ENCODE measurements at regions not wholly inside any gene's neighbourhood (a gene's known extent, or its start where the extent isn't known, plus 50 kb on each side); places are given as distances from the start of the nearest gene placed in this dataset.

- peak; percentile 62 for DNase-seq
These were observed 514.9 kb upstream of the GOT2 start for GRCh38 chr16:59249011-59249410.

DNA sequence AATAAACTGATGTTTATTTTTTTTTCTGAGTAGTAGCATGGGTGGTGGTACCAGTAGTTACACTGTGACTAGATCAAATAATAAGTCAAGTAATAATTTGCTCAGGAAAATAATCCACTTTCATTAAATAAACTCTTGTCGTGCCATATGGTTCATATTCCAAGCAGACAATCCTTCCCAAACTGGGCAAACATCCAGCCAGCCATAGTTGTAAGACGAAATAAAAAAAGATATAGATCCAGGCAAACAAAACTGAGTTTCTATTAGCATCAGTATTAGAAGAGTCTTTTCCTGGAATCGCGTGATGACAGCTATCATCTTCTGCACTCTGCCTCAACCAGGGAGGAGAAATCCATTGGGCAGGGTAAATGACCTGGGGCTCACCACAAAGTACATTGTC lies 508.4 kb upstream of the GOT2 start:
- DNase-seq, result no peak

GRCh38 chr16:59238246-59238645 lies 504.1 kb upstream of the GOT2 start:
- no peak for DNase-seq

DNA sequence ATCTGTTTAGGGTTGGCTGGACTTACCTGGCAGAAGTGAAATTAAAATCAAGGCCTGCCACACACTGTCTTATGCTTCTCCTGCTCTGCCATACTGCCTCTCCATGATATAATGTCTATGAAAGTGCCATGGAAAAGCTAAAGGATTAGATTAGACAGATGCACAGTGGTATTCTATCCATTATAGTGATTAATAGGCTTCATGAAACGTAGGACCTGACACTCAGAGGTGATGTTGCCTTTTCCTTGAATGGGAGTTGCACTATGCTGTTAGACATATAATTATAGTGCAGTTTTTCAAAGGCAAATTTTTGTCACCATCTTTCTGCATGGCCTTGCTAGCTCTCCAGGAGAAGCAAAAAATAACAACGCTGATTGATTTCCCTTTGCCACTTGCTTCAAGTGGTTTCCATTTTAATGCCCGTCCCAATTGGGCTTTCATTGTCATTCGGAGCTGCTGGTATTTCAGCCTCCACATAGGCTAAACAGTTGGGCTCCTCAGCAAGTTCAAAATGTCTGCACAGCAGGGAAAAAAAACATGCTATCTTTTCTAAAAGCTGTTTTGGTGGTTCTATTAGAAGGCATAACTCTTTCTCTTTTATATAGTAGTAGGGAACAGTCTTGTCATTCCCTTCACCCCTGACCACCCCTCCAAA lies 502.8 kb upstream of the GOT2 start:
- no peak for DNase-seq

- DNase-seq, result no peak
These were observed 490.3 kb upstream of the GOT2 start for GRCh38 chr16:59224401-59224800.

- DNase-seq, result no peak
These were observed 485.9 kb upstream of the GOT2 start for GRCh38 chr16:59220011-59220410.

DNA sequence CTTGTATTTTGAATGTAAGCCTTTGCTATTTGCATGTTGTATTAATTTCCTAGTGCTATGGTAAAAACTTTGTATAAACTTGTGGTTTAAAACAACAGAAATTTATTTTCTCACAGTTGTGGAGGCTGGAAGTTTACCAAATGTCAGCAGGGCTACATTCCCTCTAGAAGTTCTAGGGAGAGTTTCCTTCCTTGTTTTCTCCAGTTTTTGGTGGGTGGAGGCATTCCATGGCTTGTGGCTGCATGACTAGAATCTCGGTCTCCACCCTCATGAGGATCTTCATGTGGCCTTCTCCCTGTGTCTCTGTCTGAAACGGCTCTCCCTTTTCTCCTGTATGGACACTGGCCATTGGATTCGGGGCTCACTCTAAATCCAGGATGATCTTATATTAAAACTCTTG lies 482.2 kb upstream of the GOT2 start:
- DNase-seq, result no peak

GRCh38 chr16:59214455-59214854 lies 480.3 kb upstream of the GOT2 start:
- no peak for DNase-seq

DNA sequence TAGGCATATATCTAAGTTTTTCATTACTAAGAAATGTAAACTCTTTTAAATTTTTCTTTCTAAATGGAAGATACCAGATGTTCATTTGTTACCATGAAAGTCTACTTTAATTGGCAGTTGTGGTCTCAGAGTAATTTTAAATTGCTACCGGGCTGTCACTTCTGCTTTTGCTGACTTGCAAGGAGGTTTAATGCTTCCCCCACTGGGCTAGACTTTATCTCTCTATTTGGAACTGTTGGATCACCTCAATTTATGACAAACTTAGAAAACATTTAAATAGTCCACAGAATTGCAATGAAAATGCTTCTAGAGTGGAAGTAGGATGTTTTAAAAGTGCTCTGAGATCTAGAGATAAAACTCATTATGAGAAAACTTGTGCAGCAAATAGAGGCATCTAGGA lies 479.8 kb upstream of the GOT2 start:
- DNase-seq, result no peak

DNA sequence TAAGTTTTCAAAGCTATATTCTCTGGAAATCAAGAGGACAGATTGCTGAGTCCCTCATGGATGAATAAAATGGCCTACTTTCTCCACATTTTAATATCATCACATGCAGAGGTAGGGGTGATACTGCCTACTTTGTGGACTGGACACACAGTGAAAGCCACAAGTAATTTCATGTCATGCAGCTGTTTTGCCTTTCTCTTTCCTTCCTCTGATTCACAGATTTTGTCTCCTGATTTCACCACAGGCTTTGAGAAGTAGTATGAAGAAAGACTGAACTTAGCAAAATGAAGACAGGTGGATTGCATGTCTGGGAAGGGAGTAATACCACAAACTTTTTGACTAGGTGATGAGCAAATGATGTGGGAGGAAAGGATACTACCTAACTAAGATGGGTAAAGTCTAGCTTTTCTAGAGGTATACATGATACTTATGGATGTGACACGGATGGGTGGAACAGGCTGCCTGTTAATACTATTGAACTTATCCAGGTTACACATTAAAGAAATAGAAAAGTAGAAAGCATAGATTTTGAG lies 478.4 kb upstream of the GOT2 start:
- DNase-seq, result no peak

DNA sequence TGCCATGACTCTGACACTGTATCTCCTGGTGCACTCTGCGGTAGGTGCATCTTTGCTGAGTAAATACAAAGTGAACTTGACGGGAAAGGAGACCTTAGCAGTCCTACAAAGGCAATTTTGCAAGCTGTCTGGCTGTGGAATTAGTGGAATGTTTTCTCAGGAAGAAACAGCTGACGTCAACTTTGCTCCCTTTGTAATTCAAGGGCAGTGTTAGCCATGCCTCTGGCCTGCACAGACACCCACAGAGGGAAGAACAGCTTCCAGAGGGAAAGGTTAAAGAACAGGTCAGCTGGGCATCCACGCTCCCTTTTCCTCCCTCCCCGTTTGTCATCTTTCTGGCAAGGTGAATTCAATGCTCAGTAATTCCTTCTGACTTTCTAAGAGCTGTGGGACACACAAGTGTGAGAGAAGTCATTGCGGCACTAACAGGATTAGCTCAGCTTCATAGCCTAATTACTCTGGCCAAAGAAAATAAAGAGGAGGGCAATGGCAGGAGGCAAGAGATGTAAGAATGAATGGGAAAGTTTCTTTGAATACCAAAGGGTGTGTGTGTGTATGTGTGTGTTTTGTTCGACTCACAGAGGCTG lies 476.9 kb upstream of the GOT2 start:
- DNase-seq, result peak; percentile 93

DNA sequence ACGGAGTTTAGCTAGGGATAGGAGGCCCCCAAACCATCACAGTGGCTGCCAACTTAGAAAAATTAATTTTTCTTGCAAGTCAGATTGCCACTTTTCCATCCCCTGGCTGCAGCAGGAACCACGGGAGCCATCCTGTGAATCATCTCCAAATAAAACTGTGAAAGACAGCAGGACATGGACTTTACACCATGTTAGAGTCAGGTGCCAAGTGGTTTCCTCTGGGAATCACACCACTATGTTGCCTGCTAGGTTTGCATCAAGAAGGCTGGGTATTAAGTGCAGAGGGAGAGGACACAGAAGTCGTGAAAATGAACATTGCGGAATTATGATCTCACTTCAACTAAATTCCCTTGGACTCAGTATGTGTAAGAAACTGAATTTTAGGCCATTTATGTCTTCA lies 471.3 kb upstream of the GOT2 start:
- DNase-seq, result no peak

- no peak for DNase-seq
These were observed 470.5 kb upstream of the GOT2 start for GRCh38 chr16:59204589-59204988.

DNA sequence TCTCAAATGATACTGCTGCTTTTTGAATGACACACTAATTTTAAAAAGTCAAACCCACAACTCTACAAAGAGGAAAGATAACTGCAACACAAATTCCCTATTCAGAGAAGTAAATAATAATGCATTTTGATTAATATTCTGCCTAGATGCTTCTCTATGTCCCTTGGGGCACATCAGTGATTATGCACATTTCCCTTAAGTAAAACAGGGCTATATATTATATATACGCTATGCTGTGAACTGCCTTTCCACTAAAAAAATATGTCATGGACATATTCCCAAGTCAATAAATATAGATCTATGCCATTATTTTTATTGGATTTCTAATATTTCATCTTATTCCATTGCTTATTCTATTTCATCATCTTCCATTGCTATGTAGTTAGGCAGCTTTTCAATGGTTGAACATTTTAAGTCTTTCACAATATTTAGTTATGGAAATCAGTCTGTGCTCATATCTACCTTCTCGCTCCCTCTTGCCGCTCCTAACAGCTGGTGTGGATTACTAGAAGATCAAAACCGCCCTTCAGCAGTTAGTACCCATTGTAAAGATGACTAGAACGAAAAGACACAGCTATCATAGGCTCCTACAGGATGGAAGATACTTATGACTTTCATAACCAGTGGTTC lies 468.2 kb upstream of the GOT2 start:
- no peak for DNase-seq

GRCh38 chr16:59201821-59202220 lies 467.7 kb upstream of the GOT2 start:
- no peak for DNase-seq

GRCh38 chr16:59201160-59201559 lies 467.0 kb upstream of the GOT2 start:
- no peak for DNase-seq

DNA sequence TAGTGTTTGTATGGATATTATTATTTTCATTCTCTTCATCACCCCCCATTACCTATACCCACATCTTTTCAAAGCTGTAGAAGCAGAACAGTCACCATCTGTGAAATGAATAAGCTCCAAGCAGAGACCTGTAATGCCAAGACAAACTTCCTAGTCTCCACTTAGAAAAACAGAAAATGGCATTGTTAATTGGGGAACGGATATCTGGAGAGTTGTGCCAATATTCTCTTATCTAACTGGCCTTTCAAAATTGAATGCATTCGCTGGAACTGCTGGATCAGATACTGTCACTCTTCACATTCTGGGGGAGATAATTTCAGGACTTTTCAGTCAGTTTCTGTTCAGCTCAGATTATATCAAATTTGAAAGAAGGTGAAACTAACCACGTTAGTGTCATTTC lies 464.4 kb upstream of the GOT2 start:
- no peak for DNase-seq

DNA sequence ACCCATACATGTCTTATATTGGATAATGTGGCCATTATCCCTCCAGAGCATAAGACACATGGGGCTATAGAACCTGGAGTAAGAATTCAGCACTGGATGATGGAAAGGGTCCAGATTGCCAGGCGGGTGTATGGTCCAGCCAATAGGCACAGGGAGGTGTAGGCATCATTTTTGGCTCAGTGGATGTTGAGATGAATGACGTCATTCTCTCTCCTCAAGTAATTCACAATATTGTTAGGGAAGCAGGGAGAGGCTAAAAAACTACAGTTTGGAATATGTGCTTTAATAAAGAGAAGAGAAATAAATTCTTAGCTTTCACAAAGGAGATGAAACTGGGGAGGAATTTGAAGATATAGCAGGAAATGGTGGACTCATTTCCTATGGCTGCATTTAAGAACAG lies 461.1 kb upstream of the GOT2 start:
- no peak for DNase-seq

DNA sequence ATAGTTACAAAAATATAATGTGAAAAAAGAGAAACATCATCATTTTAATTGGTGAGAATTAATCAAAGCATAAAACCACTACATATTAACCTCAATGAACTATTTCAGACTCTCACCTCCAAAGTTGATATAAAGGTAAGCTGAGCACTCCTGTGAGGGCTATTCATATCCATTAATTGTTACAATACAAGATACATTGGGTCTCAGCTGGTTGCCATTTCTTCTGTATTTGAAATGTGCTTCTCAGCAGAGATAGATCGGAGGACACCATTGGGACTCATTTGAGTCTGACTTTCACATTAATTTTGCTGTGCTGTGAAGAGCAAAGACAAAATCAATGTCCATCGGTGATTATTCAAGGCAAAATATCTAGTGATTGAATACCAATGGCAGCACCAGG lies 459.5 kb upstream of the GOT2 start:
- no peak for DNase-seq

DNA sequence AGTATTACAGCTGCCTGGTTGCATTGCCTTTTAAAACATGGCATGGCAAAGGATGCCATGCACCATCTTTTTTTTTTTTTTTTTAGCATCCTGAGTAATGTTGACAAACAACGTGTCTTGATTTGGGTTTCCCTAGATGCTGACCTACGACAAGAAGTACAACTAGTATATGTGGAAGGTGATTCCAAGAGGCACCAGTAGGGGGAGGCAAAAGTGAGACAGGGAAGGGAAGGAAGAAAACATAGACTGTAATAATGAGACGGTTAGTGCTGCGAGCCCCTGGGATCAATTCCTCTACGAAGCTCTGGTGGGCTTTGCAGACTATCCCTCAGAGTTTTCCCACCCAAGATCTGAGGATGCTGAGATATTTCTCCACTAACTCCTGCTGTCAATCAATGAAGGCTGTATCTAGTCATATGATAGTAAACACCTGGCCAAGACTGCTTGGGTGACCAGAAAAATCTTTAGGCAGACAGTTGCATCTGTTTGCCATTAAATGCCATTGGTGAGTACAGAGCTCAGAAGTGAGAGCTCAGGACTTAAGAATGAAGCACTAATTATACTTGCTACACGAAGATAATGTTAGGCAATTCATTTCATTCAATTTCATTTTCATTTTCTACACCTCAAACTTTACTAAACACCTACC lies 458.6 kb upstream of the GOT2 start:
- peak; percentile 69 for DNase-seq

- DNase-seq, result no peak
These were observed 456.6 kb upstream of the GOT2 start for GRCh38 chr16:59190731-59191130.

GRCh38 chr16:59188029-59188428 lies 453.9 kb upstream of the GOT2 start:
- no peak for DNase-seq

DNA sequence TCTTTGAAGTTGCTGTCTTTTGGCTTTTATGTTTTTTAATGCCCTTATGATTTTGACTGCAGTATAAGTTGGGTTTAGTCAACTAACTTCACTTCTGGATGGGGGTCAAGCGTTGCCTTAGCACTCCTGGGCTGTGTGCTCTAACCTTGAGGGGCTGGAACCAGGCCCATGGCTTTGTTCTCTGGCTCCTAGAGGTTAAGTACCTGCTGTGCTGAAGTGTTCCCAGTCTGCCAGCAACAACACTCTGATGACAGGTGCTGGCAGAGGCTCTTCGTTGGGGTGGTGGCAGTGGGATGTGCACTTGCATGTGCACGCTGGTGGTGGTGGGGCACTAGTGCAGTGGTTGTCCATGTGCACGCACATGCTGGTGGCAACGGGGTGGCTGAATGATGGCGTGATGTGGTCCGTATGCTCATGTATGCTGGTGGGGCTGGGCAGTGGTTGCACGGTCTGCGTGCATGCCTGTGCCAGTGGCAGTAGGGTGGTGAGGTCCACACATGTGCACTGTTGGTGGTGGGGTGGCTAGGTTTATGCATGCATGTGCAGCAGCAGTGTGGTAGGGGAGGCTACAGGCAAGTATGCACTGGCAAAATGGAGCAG lies 447.8 kb upstream of the GOT2 start:
- no peak for DNase-seq

DNA sequence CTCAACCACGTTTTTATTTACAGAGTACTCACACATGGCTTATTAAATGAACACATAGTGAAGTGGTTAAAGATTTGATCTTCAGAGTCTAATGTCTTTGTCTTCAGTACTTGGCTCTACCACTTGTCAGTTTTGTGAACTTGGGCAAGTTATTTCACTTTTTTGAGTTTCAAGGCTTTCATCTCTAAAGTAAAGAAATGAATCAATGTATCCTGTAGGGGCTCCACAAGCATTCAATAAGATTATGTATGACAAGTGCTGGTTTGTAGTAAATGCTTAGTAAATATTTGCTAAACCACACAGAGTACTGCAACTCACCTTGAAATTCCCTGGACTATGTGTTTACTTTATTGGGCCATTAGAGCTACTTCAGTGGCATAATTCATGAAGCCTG lies 446.0 kb upstream of the GOT2 start:
- DNase-seq, result no peak

Data from islet precursor cell (in vitro differentiated cells).